NCI-H2196 treated with DMSO at 0.1 percent for 48 hours (cell line): ENCODE measurements at regions not wholly inside any gene's neighbourhood (a gene's known extent, or its start where the extent isn't known, plus 50 kb on each side); places are given as distances from the start of the nearest gene placed in this dataset.
"Not testable (repeated sequence)": the region's sequence is repeated elsewhere in the genome, so short reads cannot be mapped to it uniquely, and the experiment has no call there.

Experiments used
- DNase-seq: peaks from one replicate; lab custom pipeline; 2025; ENCODE audit not compliant: unreplicated experiment; lab: John Stamatoyannopoulos, UW

DNA sequence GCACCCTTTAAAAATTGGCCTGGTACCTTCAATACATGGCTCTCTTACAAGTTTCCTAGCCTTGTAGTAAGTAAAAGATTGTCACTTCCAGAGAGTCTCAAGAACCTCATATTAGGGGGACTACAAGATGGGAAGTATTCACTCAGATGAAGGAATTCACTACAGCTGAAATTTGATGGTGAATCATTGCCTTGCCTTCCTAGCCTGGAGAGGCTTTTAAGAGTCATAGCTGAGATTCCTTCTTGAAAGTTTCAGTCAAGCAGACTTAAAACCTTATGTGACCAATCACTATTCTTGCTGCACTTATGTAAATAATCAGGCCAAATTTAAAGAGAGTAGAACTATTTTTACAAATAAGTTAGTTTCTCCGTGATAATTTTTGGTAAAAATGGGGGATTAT is 451.6 kb downstream of the TRHDE start:
- no peak for DNase-seq

DNA sequence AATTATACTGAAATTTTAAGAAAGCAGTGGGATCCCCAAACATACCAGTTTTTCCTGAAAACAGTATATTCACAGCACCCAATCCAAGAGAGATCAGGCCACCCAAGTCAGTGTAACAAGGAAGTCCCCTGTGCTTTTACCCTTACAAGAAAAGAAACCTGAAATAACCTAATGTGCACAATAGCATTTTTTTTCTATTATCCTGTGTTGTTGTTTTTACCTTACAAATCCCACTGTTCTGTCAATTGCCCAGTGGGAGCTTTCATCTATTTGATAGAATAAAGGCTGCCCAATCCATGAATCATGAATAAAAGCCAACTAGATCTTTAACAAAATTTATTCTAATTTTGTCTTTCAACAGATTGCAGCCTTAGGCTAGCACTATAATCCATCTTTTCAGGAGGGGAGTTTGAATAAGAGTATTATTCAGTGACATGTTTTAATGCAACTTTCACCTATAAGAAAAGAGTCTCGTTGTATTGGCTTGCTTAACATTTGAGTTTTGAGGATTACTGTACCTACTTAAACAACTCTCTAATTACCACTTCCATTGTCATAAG is 457.4 kb downstream of the TRHDE start:
- no peak for DNase-seq

DNA sequence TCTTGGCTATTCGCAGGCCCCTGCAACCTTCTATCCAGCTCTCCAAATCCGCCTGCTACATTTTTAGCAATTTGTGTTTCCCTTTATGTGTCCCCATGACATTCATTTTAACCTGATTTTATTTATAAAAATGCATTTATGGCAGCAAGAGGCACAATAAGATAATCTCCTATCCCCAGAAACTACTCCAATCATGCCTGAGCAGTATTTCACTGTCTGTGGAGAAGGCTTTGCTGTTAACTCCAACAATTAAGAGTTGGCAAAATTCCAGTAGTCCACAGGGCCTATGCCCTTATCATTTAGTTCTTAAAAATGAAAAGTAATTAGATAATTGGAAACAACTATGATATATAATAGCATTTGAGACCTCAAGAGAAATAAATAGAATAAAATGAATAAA is 462.4 kb downstream of the TRHDE start:
- DNase-seq: no peak

DNA sequence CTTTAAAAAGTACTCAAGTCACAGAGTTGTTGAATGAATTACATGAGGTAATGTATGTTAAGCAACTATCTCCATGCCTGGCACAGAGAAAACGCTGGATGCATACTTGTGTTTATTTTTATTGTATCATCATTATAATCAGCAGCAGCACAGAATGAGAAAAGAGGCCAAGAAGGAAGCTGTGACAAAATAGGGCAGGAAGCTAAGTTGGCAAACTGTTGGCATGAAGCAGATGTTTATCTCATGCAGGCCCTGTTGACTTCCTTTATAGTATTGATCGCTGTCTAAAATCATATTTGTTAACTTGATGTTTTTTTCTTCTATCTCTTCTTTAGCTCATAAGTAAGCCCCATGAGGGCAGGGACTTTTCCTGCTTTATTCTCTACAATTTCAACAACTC is 466.6 kb downstream of the TRHDE start:
- DNase-seq: no peak

DNA sequence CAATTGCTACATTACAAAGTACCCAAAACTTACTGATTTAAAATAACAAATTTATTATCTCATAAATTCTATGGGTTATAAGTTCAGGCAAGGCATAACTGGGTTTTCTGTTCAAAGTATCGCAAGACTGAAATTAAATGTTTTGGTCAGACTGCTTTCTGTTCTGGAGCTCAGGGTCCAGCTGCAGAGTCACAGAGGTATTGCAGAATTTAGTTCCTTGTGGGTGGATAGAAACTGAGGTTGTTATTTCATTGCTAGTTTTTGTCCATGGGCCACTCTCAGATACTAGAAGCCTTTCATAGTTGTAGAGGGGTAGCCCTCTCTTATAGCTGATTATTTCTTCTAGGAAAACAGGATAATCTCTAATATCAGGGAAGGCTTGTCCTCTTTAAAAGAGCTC is 467.9 kb downstream of the TRHDE start:
- DNase-seq: no peak

DNA sequence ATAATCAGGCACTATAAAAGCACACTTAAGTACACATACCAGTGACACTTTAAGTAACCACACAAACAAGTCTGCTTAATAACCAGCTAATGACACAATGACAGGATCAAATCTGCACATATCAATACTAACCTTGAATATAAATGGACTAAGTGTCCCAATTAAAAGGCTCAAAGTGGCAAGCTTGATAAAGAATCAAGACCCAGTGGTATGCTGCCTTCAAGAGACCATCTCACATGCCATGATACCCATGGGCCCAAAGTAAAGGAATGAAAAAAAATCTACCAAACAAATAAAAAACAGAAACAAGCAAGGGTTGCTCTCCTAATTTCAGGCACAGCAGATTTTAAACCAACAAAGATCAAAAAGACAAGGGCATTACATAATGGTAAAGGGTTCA is 470.4 kb downstream of the TRHDE start:
- DNase-seq: no peak

DNA sequence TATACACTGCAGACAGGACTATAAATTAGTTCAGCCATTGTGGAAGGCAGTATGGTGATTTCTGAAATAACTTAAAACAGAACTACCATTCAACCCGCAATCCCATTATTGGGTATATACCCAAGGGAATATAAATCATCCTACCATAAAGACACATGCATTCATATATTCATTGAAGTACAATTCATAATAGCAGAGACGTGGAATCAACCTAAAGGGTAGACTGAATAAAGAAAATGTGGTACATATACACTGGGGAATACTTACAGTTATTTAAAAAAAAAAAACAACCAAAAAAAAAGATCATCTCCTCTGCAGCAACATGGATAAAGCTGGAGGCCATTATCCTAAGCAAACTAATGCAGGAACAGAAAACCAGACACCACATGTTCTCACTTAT is 473.9 kb downstream of the TRHDE start:
- no peak for DNase-seq

DNA sequence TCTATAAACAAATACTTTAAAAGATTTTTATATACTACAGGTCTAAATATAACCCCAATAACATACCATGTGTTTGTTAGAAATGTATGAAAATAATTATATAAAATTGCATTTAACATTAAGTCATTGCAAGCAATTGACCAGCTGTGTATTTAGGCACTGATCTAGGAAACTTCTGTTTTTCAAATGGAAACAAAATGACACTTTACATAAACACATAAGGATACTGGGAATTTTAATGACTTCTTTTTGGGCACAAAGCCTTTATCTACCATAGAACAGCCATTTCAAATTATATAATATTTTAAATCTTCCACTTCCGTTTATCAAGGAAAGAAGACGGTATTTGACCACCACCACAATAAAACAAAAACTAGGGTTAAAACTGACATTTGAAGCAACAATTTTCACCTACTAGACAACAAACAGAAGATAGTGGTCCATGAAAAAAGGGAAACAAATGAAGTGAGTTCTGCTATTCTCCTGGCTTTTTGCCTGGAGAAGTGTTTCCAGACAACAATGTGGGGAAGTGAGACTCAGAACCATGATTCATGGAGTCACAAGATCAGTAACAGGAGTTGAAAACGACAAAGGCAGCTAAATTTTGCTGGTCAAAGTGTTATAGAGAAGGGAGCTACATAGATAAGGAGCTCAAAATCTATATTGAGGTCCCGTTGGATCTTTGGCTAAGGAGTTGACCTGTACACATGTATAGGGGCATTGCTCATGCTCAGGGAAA is 475.1 kb downstream of the TRHDE start:
- no peak for DNase-seq

DNA sequence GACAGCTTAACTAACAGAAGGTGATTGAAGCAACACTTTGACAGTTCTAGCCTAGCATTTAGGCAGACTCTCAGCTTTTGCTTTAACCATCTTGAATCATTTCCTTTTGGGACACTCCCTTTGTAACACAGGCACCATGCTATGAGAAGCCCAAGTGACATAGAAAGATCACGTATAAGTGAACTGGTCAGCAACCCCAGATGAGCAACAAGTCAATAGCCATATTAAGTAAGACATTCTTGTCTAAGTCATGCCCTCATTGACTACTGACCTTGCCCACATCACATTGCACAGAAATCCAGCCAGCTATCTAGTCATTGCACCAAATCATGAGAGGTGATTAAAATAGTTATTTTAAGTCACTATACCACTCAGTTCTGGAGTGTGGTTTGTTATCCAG is 476.8 kb downstream of the TRHDE start:
- no peak for DNase-seq

DNA sequence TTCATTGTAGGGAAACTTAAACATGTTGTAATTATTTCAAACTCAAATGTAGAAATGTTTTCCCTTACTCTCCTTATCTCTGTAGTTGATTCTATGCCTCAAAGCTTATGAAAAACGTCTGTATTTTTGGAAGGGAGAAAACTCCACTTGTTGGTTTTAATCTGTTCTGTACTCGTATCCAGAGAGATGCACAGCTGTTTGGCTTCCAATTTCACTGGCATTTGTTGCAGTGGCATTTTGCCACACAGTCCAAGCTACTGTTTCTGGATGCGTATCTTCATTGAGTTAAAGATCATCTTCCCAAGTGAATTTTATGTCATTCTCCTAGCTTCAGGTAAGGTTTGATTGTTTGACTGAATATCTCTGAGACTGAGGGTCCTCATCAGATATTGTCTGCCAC is 481.4 kb downstream of the TRHDE start:
- no peak for DNase-seq

DNA sequence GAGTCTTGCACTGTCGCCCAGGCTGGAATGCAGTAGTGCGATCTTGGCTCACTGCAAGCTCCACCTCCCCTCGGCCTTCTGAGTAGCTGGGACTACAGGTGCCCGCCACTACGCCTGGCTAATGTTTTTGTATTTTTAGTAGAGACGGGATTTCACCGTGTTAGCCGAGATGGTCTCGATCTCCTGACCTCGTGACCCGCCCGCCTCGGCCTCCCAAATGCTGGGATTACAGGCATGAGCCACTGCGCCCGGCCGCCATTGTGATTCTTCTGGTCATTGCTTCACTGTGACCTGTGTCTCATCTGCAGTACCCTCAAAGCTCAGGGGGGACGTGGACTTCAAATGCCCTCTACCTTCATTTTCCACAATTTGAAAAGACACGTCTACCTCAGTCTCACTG is 481.9 kb downstream of the TRHDE start:
- DNase-seq: not testable (repeated sequence)

DNA sequence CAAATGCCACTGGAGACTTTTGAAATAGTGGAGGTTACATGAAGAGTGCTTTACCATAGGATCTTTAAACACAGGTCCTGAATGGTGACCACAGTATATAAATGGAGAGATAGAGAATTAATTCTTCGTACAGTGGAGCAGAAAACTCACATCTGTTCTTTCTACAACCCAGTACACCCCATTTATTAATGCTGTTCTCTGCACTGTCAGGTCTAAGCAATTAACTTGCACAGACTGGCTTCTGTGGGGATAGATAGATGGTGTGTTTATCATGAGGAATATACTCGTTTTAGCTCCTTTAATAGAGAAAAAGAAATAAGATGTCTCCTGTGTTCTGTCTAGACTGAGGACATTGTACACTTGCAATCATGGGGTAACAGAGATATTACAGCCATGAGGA is 494.3 kb downstream of the TRHDE start:
- DNase-seq: no peak

DNA sequence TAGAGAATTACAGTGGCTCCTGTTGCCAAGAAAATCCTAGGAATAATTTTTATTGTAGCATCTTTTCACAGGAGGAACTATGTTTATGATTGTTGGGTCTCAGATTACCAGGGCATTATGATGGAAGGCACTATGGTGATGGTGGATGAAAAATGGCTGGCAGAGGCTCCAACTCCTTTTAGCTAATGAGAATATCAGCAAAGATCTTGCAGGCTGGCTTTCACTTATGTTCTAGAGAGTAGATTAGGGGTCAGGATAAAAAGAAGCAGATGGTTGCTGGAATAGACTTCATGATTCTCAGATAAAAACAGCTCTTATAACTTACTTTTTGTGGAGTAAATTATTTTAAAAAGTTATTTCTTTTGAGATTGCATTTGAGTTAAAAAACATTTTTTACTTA is 501.9 kb downstream of the TRHDE start:
- no peak for DNase-seq

DNA sequence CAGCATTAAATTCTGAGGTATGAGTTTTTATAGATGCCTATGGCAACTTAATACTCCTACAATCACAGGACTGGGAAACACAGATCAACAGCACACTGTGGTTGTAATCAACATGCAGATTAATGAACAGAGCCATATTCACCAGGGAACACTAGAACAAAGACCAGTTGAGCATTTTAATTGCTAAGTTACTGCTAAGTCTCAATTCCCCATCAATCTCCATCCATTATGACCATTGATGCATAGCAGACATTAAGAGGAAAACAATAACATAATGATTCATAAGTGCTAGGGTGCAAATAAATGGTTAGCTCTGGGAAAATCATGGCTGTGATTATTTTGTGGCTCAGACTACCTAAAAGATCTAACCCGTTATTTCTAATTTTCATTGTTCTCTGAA is 505.6 kb downstream of the TRHDE start:
- no peak for DNase-seq

DNA sequence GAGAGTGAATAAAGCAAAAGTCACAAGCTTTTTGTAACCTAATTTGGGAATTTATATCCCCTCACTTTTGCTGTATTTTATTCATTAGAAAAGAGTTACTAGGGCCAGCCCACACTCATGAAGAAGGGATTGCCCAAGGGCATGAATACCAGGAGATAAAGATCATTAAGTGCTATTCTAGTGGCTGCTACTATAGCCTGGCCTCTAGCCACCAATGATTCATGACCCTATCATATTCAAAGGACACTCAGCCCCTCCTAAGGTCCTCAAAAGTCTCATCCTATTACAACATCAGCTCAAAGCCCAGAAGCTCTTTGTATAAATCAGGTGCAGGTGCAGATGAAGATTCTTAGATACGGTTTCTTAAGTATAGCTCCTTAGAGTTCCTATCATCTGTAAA is 518.1 kb downstream of the TRHDE start:
- no peak for DNase-seq

DNA sequence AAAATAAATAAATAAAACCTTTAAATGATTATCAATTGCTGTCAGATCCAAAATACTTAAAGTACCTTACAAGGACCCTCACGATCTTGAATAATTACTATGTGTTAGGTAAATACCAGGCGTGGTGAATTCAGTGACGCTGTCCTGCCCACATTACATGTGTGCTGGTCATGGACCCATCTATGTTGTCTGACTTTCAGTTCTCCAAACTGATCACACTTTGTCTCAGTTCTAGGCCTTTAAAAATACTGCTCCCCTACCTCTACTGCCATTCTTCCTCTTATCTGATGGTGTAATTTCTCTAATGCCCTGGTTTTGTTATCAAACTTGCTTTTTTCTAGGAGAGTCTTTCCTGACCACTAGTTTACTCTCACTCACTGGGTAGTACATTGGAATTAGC is 520.7 kb downstream of the TRHDE start:
- DNase-seq: no peak

DNA sequence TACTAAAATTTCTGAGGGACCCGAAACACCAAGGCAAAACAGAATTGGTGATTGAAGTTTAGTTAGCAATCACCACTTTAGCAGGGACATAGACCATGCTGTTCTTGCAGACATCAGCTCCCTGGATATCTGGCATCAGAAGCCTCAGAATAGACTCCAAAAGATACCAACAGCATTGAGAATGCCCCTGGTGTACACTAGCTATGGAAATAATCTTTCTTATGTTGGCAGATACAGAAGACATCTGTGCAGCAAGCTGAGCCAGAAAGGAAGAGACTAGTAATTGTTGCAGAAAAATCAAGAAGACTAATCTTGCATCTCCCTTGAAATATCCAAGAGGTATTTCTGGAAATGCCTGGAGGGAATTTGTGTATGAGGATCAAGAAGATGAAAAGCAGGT is 521.6 kb downstream of the TRHDE start:
- no peak for DNase-seq

DNA sequence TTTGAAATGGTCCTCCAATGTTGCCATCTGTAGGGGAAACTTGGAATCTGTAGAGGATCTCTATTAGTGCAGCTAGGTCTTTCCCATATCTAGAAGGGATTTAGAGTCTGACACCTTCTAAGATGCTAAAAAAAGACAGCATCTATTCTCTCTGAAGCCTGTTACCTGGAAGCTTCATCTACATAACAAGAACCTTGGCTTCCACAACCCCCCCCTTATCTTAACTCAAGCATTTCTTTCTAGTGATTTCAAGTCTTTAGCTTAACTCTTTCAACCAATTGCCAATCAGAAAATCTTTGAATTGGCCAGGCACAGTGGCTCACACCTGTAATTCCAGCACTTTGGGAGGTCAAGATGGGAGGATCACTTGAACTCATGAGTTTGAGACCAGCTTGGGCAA is 543.3 kb downstream of the TRHDE start:
- DNase-seq: no peak

DNA sequence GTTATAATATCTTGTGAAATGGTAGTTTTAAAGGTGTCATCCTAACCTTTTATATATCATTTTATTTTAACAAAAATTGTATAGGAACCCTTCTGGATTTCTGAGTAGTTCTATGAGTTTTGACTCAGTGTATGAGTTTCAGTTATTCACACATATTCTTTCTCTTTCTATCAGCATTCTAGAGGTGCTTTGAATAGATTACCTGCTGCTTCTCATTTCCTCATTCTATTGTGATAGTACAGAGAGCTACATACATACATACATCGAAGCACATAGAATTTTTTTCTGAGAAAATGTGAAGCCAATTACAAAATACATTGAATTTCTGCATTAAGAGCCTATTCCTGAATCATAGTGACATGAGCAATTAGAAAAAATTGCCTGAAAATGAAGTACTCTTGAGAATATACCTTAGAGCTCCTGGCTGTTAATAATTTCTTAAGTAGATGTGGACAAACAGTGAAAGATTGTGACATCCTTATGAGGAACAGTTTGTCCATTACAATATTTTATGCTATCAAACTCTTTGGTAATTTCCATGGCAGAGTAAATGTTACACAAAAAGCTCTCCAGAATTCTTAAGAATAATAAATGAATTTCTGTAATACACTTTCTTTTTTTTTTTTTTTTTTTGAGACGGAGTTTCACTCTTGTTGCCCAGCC is 556.6 kb downstream of the TRHDE start:
- no peak for DNase-seq

DNA sequence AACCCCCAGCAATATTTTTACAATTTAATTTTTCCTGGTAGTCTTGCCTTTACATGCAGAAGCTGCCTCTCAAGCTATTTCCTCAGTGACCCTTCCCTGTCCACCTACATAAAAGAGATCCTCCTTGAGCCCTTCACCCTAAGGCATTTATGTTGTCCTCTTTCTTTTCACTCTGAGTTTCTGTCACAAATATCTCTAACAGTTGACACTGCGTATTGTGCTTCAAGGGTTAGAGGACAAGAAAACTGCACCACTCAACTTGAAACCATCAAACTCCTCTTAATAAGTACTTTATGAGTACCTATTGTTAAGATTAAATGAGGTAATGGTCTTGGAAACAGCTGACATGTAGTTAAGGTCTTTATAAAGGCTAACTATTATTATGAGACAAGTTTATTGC is 557.7 kb downstream of the TRHDE start:
- no peak for DNase-seq

DNA sequence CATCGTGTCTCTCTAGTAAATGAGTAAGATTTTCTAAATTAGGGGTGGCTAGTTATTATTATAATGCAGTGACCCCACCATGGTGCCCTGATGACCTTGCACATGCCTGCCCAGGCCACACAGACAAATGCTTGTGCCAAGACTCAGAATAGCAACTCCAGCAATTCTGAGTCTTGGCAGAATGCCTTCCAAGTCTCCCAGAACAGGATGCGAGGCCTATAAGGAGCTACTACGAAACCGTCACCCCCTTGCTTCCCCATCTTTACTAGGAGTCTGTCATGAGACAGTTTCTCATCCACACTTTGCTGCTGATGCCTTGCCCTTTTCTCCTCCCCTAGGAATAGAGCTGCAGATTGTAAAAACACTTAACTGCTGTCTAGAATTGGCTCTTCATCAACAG is 559.9 kb downstream of the TRHDE start:
- DNase-seq: no peak

DNA sequence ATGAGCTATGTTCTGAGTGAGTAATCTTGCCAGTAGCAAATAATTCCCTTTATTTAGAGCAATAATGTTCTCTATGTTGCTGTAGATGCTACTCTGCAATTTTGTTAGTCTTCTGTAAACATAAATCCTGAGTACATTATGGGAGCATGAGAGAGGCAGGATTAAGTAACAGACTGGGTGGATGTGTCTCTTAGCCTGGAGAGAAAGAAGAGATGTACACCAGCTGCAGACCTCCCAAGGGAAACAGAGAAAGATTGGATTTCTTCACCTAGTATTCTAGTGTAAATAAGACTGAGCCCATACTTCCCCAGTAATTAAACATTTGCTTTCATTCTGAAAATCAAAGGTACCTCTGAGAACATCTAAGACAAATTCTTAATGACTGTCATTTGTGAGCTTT is 564.0 kb downstream of the TRHDE start:
- DNase-seq: no peak

DNA sequence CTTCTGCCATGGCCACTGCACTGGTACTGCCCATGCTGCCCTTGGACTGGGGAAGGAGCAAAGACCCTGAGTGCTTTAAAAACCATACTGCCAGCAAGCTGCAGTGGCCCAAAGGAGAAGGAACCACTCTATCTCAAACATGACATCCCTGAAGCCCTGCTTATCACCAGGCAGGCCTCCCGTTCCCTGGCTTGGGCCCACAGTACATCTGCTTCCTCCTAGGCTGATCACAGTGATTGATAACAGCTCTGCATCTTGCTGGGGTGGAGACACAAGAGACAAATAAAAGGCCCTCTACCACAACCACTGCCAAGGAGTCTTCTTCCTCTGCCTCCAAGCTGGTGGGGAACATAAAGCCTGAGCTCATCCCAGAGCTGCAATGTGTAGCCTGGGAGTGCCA is 567.5 kb downstream of the TRHDE start:
- no peak for DNase-seq
